ENCODE measurements at regions not wholly inside any gene's neighbourhood (a gene's known extent, or its start where the extent isn't known, plus 50 kb on each side); places are given as distances from the start of the nearest gene placed in this dataset.
A peak's percentile ranks its signal among the peaks of the same experiment; 100 is the strongest.

DNA sequence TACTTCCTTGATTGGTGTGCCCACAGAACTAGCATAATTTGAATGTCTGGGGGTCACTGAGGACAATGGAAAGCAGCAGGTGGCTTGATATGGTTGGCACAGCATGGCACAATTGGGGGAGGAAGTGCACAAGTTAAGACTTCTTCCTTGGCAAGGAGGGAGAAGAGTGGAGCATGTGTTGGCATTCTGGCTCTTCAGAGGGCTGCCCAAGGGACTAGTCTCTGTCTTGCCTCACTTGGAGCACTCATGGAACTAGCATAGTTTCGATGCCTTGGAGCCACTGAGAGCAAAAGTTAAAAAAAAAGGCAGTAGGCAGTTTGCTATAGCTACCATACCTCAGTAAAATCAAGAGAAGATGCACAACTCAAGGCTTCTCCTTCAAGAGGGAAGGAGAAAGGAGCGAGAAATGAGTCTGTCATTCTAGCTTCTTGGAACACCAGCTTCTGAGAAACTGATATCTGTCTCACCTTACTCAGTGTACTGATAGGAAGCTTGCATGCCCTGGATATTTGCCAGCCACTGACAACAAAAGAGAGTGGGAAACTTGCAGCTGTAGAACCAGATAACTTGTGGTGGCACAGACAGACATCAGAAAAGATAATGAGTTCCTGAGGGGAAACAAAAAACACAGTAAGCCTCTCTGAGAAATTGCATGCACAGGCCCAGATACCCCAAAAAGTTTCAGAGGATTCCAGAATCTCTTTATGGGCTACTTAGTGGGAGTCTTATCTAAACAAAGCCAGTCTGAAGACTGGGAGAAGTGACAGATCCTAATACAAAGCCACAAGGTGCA, 207.5 kb upstream of the SAMSN1 start (continued):
- TF ChIP-seq, protein P1, sequence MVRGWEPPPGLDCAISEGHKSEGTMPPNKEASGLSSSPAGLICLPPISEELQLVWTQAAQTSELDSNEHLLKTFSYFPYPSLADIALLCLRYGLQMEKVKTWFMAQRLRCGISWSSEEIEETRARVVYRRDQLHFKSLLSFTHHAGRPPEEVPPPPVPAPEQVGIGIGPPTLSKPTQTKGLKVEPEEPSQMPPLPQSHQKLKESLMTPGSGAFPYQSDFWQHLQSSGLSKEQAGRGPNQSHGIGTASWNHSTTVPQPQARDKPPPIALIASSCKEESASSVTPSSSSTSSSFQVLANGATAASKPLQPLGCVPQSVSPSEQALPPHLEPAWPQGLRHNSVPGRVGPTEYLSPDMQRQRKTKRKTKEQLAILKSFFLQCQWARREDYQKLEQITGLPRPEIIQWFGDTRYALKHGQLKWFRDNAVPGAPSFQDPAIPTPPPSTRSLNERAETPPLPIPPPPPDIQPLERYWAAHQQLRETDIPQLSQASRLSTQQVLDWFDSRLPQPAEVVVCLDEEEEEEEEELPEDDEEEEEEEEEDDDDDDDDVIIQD (CRISPR knock-in tag; IDR thresholded peaks at IDR 0.05), result 0 out of 2 replicates have a peak, but pooled peaks have one; percentile 17
- TF ChIP-seq ZNF436 (CRISPR knock-in tag; IDR thresholded peaks at IDR 0.05) (no peak), LCOR (CRISPR knock-in tag; IDR thresholded peaks at IDR 0.05) (peak; percentile 80; the same call in 1 of the 2 replicates), ELF4 (CRISPR knock-in tag; IDR thresholded peaks at IDR 0.05) (peak; percentile 75; the same call in 1 of the 2 replicates), TRIM28 (IDR thresholded peaks at IDR 0.05) (no peak), ZNF239 (CRISPR knock-in tag; IDR thresholded peaks at IDR 0.05) (peak; percentile 72), STAT5A (IDR thresholded peaks at IDR 0.05; ENCODE audit: borderline replicate concordance, low read length) (peak; percentile 99), POLR2AphosphoS5 (IDR thresholded peaks at IDR 0.05; ENCODE audit: control insufficient read depth, insufficient read depth, low read depth, low read length) (peak; percentile 97), TFAM (CRISPR knock-in tag; conservative IDR thresholded peaks at IDR 0.05) (no peak), HMGN3 (IDR thresholded peaks at IDR 0.05; ENCODE audit: borderline replicate concordance, extremely low read depth, insufficient read length, low read depth, low read length) (peak; percentile 98), SOX6 (IDR thresholded peaks at IDR 0.05) (peak; percentile 100), ZNF444 (CRISPR knock-in tag; IDR thresholded peaks at IDR 0.05) (no peak), ZNF263 (CRISPR knock-in tag; IDR thresholded peaks at IDR 0.05; ENCODE audit: borderline replicate concordance) (no peak; the same call in 1 of the 2 replicates), ZNF766 (CRISPR knock-in tag; conservative IDR thresholded peaks at IDR 0.05) (peak; percentile 86), TGIF2 (CRISPR knock-in tag; IDR thresholded peaks at IDR 0.05) (no peak), FOXJ2 (tag; IDR thresholded peaks at IDR 0.05) (peak; percentile 83), ZNF140 (CRISPR knock-in tag; IDR thresholded peaks at IDR 0.05) (no peak), ZNF79 (CRISPR knock-in tag; IDR thresholded peaks at IDR 0.05; ENCODE audit: low read depth) (no peak; the same call in 1 of the 2 replicates), FOSL1 (tag; conservative IDR thresholded peaks at IDR 0.05) (peak; percentile 82), BRD9 (IDR thresholded peaks at IDR 0.05; ENCODE audit: low read depth, partially characterized antibody) (peak; percentile 74), BCOR (IDR thresholded peaks at IDR 0.05) (peak; percentile 67; the same call in 1 of the 2 replicates), POLR2G (IDR thresholded peaks at IDR 0.05; ENCODE audit: low read depth, low read length) (peak; percentile 47; the same call in 1 of the 2 replicates)
- TF ChIP-seq, protein P2, sequence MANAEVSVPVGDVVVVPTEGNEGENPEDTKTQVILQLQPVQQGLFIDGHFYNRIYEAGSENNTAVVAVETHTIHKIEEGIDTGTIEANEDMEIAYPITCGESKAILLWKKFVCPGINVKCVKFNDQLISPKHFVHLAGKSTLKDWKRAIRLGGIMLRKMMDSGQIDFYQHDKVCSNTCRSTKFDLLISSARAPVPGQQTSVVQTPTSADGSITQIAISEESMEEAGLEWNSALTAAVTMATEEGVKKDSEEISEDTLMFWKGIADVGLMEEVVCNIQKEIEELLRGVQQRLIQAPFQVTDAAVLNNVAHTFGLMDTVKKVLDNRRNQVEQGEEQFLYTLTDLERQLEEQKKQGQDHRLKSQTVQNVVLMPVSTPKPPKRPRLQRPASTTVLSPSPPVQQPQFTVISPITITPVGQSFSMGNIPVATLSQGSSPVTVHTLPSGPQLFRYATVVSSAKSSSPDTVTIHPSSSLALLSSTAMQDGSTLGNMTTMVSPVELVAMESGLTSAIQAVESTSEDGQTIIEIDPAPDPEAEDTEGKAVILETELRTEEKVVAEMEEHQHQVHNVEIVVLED (CRISPR knock-in tag; IDR thresholded peaks at IDR 0.05), result no peak; the same call in 1 of the 2 replicates
- TF ChIP-seq, protein P3, sequence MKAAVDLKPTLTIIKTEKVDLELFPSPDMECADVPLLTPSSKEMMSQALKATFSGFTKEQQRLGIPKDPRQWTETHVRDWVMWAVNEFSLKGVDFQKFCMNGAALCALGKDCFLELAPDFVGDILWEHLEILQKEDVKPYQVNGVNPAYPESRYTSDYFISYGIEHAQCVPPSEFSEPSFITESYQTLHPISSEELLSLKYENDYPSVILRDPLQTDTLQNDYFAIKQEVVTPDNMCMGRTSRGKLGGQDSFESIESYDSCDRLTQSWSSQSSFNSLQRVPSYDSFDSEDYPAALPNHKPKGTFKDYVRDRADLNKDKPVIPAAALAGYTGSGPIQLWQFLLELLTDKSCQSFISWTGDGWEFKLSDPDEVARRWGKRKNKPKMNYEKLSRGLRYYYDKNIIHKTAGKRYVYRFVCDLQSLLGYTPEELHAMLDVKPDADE (conservative IDR thresholded peaks at IDR 0.05; ENCODE audit: control insufficient read depth, low read depth, low read length), result no peak

Measured in K562 (cell line).